A673 (cell line): ENCODE measurements at regions not wholly inside any gene's neighbourhood (a gene's known extent, or its start where the extent isn't known, plus 50 kb on each side); places are given as distances from the start of the nearest gene placed in this dataset.

Experiments
- BruUV-seq: library from RNA; stranded (reverse); fragments of 400-500 nt; replicated peaks from 2 replicates; lab custom pipeline; 2021; lab: Mats Ljungman, UMichigan
- CTCF ChIA-PET: fragments of 300-600 bp; sonication (Branson Sonifier 250); formaldehyde crosslinking; loops from one replicate; lab custom pipeline; 2022; ENCODE audit warnings: antibody characterized with exemption; lab: Charles Lee
- POLR2A ChIA-PET: fragments of 300-600 bp; sonication (Branson Sonifier 250); formaldehyde crosslinking; loops from one replicate; lab custom pipeline; 2022; ENCODE audit warnings: antibody characterized with exemption; ENCODE audit not compliant: low non-redundant PET; lab: Charles Lee
- DNase-seq: peaks from one replicate; pipeline ENCODE4 v3.0.0-alpha.2; 2015; ENCODE audit warnings: low spot score
- H3K27ac ChIP-seq: fragments of 200-600 bp; sonication (generic); 2 replicates; pipeline ENCODE4 v1.5.1; 2016; ENCODE audit warnings: mixed run types, low read depth, mild to moderate bottlenecking, mixed read lengths, antibody characterized with exemption, low read length; ENCODE audit not compliant: poor library complexity, severe bottlenecking
- H3K27me3 ChIP-seq: fragments of 200-600 bp; sonication (generic); replicated peaks from 2 replicates; pipeline ENCODE4 v1.6.1; 2017; ENCODE audit warnings: mixed run types, low read depth, mild to moderate bottlenecking, mixed read lengths, antibody characterized with exemption, low read length; ENCODE audit not compliant: insufficient read depth, poor library complexity
- H3K36me3 ChIP-seq: fragments of 200-600 bp; sonication (generic); 2 replicates; pipeline ENCODE4 v1.6.1; 2016; ENCODE audit warnings: mixed run types, mild to moderate bottlenecking, mixed read lengths, antibody characterized with exemption, low read length; ENCODE audit not compliant: insufficient read depth, poor library complexity, severe bottlenecking
- H3K4me1 ChIP-seq: fragments of 200-600 bp; sonication (generic); 2 replicates; pipeline ENCODE4 v1.6.1; 2017; ENCODE audit warnings: mixed run types, mild to moderate bottlenecking, mixed read lengths, antibody characterized with exemption, low read length; ENCODE audit not compliant: insufficient read depth, poor library complexity, severe bottlenecking
- H3K4me3 ChIP-seq: fragments of 200-600 bp; sonication (generic); 2 replicates; pipeline ENCODE4 v1.5.1; 2016; ENCODE audit warnings: low read depth, mixed run types, mild to moderate bottlenecking, mixed read lengths, low read length; ENCODE audit not compliant: poor library complexity, severe bottlenecking
- H3K9me3 ChIP-seq: fragments of 200-600 bp; sonication (generic); 2 replicates; pipeline ENCODE4 v1.6.1; 2016; ENCODE audit warnings: mixed run types, low read depth, mild to moderate bottlenecking, mixed read lengths, antibody characterized with exemption, low read length; ENCODE audit not compliant: poor library complexity, severe bottlenecking
- CTCF ChIP-seq: fragments of 300-800, 200-600 bp; sonication (generic); conservative IDR thresholded peaks from 2 replicates; pipeline ENCODE4 v1.5.1; 2017; ENCODE audit warnings: low read depth, mild to moderate bottlenecking, antibody characterized with exemption, low read length, moderate library complexity, mixed read lengths
- EZH2 ChIP-seq: fragments of 200-600 bp; sonication (generic); IDR thresholded peaks from 2 replicates; pipeline ENCODE4 v1.6.1; 2017; ENCODE audit warnings: borderline replicate concordance, low read depth, mild to moderate bottlenecking, mixed read lengths, antibody characterized with exemption, low read length; ENCODE audit not compliant: poor library complexity, severe bottlenecking
- intact Hi-C: fragments of 100-400 bp; cut with micrococcal nuclease; formaldehyde crosslinking; loops from one replicate; pipeline ENCODE4 v1.10.0; 2022; ENCODE audit not compliant: unreplicated experiment

GRCh38 chr4:41360214-41360920, 103.6 kb downstream of the UCHL1 start:
- H3K27me3 ChIP-seq: peaks cover 45% of the 10 kb centered on the region
- intact Hi-C loops: no loop called here
- H3K36me3 ChIP-seq: no peaks in the 10 kb centered on the region
- TF ChIP-seq CTCF: no peak
- no peak for TF ChIP-seq EZH2
- ChIA-PET POLR2A (no interaction called here), CTCF (interaction anchor here (0.6 to 1.0 kb wide), 2 partner anchors 79 to 302 kb away, joined by 3 to 4 read pairs; no protein-coding TSS in a partner anchor)
- H3K9me3 ChIP-seq: no peaks in the 10 kb centered on the region
- H3K4me1 ChIP-seq: no peaks in the 10 kb centered on the region
- BruUV-seq: no TSS peak
- H3K4me3 ChIP-seq: peak overlapping the region; percentile 60
- no peak overlapping the region for H3K27ac ChIP-seq
- DNase-seq: peak; percentile 68

GRCh38 chr4:41360921-41361793, 104.4 kb downstream of the UCHL1 start:
- Histone ChIP-seq H3K27ac (no peak overlapping the region), H3K27me3 (peaks cover 45% of the 10 kb centered on the region), H3K4me3 (peak overlapping the region; percentile 60), H3K36me3 (no peaks in the 10 kb centered on the region), H3K4me1 (no peaks in the 10 kb centered on the region), H3K9me3 (no peaks in the 10 kb centered on the region)
- ChIA-PET CTCF (interaction anchor here (1.0 kb wide), 1 partner anchor 80 kb away, joined by 3 read pairs; no protein-coding TSS in a partner anchor), POLR2A (no interaction called here)
- TF ChIP-seq EZH2 (peak; percentile 28), CTCF (no peak)
- BruUV-seq: no TSS peak
- peak; percentile 53 for DNase-seq
- intact Hi-C loops: no loop called here

- no peak for TF ChIP-seq EZH2
- TF ChIP-seq CTCF: no peak
- peaks cover 45% of the 10 kb centered on the region for H3K27me3 ChIP-seq
- intact Hi-C loops: no loop called here
- ChIA-PET POLR2A (no interaction called here), CTCF (interaction anchor here (0.5 kb wide), 1 partner anchor 54 kb away, joined by 3 read pairs; no protein-coding TSS in a partner anchor)
- H3K9me3 ChIP-seq: no peaks in the 10 kb centered on the region
- no peak overlapping the region for H3K27ac ChIP-seq
- BruUV-seq: no TSS peak
- peak overlapping the region; percentile 60 for H3K4me3 ChIP-seq
- H3K4me1 ChIP-seq: no peaks in the 10 kb centered on the region
- DNase-seq: peak; percentile 12
- no peaks in the 10 kb centered on the region for H3K36me3 ChIP-seq
Measured at GRCh38 chr4:41361794-41362526, 105.2 kb downstream of the UCHL1 start.
